Heart left ventricle (tissue), 13 donors: ENCODE measurements at regions not wholly inside any gene's neighbourhood (a gene's known extent, or its start where the extent isn't known, plus 50 kb on each side); places are given as distances from the start of the nearest gene placed in this dataset.

Experiments
- POLR2A ChIP-seq, 2 donors: fragments of 450-650 bp; IDR thresholded peaks; one replicate each; pipeline ENCODE4 v1.6.1; 2017; ENCODE audit warnings: antibody characterized with exemption in 2 of 2, mild to moderate bottlenecking in 2 of 2, moderate library complexity in 2 of 2
- TF ChIP-seq, protein P1 (sequence below), 12 donors: fragments of 200-600 bp; sonication (generic) in 4 of 12; IDR thresholded peaks; one replicate each; pipeline versions ENCODE4 v1.5.0 to v1.8.0; 2018 to 2022; ENCODE audit warnings: antibody characterized with exemption in 12 of 12, mild to moderate bottlenecking in 5 of 12
- donor health status: ischemic (EF 13 %, LVEDD 7.1; RV severe dilation, severe dysfunction).
- donor health status: DM: no; HTN: yes; CAD: no.
- donor health status: DM: no; HTN: no; CAD: no.
- donor health status: ischemic (EF 25% LVEDD 6.9; RV normal size, moderate dysfunction).
- donor health status: ischemic (EF 25% LVEDD 5.7; RV mildly dilated, moderate dysfunction).
- donor health status: ischemic (EF 35%, LVEDD 5.7; RV mildly dilated, moderate dysfunction).
- donor health status: nonischemic (EF 11% LVEDD 7.7; RV severe dilation, severe dysfunction).
- donor health status: DM: yes; HTN: yes; CAD: no.
- donor health status: PGD.
- donor health status: ischemic (EF 29% LVEDD 5.4; RV normal size, mild dysfunction).
- donor health status: nonischemic (EF 23%, LVEDD 6.1; RV moderate dilation, normal function).

DNA sequence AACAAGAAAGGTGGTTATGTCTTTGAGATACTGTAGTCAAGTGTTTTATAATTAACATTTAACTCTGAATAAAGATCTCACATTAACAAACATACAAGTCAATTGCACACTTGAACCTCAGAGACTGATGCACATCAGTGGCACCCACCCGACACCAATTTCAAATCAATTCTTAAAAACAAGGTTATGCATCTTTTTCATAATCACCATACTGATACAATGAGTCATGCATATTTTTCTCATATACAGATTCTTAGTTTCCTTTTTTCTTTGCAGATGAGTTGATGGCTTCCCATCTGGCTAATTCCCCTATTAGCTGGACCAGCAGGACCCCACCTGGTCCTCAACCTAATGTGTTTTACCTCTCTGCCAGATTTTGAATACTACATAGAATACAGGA is 136.2 kb upstream of the RPL34 start:
- TF ChIP-seq, protein P1, sequence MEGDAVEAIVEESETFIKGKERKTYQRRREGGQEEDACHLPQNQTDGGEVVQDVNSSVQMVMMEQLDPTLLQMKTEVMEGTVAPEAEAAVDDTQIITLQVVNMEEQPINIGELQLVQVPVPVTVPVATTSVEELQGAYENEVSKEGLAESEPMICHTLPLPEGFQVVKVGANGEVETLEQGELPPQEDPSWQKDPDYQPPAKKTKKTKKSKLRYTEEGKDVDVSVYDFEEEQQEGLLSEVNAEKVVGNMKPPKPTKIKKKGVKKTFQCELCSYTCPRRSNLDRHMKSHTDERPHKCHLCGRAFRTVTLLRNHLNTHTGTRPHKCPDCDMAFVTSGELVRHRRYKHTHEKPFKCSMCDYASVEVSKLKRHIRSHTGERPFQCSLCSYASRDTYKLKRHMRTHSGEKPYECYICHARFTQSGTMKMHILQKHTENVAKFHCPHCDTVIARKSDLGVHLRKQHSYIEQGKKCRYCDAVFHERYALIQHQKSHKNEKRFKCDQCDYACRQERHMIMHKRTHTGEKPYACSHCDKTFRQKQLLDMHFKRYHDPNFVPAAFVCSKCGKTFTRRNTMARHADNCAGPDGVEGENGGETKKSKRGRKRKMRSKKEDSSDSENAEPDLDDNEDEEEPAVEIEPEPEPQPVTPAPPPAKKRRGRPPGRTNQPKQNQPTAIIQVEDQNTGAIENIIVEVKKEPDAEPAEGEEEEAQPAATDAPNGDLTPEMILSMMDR (IDR thresholded peaks at IDR 0.05) = no peak
- no peak for TF ChIP-seq POLR2A (IDR thresholded peaks at IDR 0.05)
